Tibial artery (tissue), 4 donors: ENCODE measurements at regions not wholly inside any gene's neighbourhood (a gene's known extent, or its start where the extent isn't known, plus 50 kb on each side); places are given as distances from the start of the nearest gene placed in this dataset.
A peak's percentile ranks its signal among the peaks of the same experiment; 100 is the strongest.

ENCODE experiments used
- DNase-seq, 2 donors: peaks; one replicate each; pipeline ENCODE4 v3.0.0-alpha.2; 2019
- H3K27ac ChIP-seq, 2 donors: fragments of 200-600 bp; sonication (generic) in 1 of 2; 1 replicate in 1 of 2; 2 replicates in 1 of 2; pipeline ENCODE4 v1.5.1; 2018 to 2019; ENCODE audit warnings: mild to moderate bottlenecking in 1 of 2
- H3K27me3 ChIP-seq, 2 donors: fragments of 200-600 bp; sonication (generic) in 1 of 2; one replicate each; pipeline versions ENCODE4 v1.5.1 to v1.6.0; 2016 to 2019
- H3K36me3 ChIP-seq, 3 donors: fragments of 200-600 bp; sonication (generic) in 2 of 3; one replicate each; pipeline ENCODE4 v1.5.1; 2016 to 2019; ENCODE audit warnings: mild to moderate bottlenecking in 2 of 3
- H3K4me1 ChIP-seq, 4 donors: fragments of 200-600 bp; sonication (generic) in 2 of 4; 1 replicate in 3 of 4; 2 replicates in 1 of 4; pipeline ENCODE4 v1.5.1; 2016 to 2019
- H3K4me3 ChIP-seq, 2 donors: fragments of 200-600 bp; sonication (generic) in 1 of 2; 1 replicate in 1 of 2; 2 replicates in 1 of 2; pipeline ENCODE4 v1.5.1; 2018 to 2019; ENCODE audit warnings: mild to moderate bottlenecking in 2 of 2
- H3K9me3 ChIP-seq, 3 donors: fragments of 200-600 bp; sonication (generic) in 1 of 3; one replicate each; pipeline ENCODE4 v1.5.1; 2016 to 2019
- intact Hi-C: fragments of 100-400 bp; cut with DNase I; formaldehyde crosslinking; loops from one replicate; pipeline ENCODE4 v1.15.0; 2023; ENCODE audit warnings: low total_unique reads
- TF ChIP-seq, protein P1 (sequence below), 2 experiments: fragments of 200-600 bp in 1 of 2; fragments of 450-650 bp in 1 of 2; IDR thresholded peaks; one replicate each; pipeline ENCODE4 v1.5.1; 2017 to 2019; ENCODE audit warnings: antibody characterized with exemption in 2 of 2, mild to moderate bottlenecking in 1 of 2, moderate library complexity in 1 of 2

GRCh38 chr12:65640489-65640901, 183.8 kb upstream of the HMGA2 start:
- DNase-seq: peak in 1 of 2 donors; percentile 66
- intact Hi-C loops: no loop called here

DNA sequence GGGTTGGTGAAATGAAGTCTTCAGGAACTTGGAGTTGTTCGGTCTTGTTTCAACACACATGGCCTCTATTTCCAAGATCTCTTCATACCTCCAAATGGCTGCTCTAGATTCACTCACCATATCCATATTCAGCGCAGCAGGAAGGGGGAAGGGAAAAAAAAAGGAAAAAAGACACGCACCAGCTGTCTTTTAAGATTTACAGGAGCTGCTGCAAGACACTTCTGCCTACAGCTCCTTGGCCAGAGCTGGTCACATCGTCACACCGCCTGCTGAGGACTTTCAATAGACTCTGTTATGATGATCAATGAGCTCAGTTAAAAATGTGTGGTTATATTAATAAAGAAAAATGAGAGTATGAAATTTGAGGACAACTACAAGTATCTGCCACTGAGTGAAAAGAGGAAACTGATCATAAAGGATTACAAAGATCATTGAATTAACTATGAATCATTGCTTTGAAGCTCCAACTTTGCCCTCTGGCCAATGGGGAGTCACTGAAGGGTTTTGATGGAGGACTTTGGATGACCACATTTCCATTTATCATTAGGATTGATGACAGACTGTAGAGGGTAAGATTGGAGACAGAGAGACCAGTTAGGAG, 182.1 kb upstream of the HMGA2 start:
- H3K4me1 ChIP-seq: no peaks in the 10 kb centered on the region
- H3K36me3 ChIP-seq: no peaks in the 10 kb centered on the region
- H3K27ac ChIP-seq: no peak overlapping the region
- intact Hi-C loops: no loop called here
- H3K4me3 ChIP-seq: no peak overlapping the region
- DNase-seq: no peak
- TF ChIP-seq, protein P1, sequence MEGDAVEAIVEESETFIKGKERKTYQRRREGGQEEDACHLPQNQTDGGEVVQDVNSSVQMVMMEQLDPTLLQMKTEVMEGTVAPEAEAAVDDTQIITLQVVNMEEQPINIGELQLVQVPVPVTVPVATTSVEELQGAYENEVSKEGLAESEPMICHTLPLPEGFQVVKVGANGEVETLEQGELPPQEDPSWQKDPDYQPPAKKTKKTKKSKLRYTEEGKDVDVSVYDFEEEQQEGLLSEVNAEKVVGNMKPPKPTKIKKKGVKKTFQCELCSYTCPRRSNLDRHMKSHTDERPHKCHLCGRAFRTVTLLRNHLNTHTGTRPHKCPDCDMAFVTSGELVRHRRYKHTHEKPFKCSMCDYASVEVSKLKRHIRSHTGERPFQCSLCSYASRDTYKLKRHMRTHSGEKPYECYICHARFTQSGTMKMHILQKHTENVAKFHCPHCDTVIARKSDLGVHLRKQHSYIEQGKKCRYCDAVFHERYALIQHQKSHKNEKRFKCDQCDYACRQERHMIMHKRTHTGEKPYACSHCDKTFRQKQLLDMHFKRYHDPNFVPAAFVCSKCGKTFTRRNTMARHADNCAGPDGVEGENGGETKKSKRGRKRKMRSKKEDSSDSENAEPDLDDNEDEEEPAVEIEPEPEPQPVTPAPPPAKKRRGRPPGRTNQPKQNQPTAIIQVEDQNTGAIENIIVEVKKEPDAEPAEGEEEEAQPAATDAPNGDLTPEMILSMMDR (IDR thresholded peaks at IDR 0.05): no peak
- H3K9me3 ChIP-seq: no peaks in the 10 kb centered on the region
- no peaks in the 10 kb centered on the region for H3K27me3 ChIP-seq

More at GRCh38 chr12:65640489-65640901, 183.8 kb upstream of the HMGA2 start:
- Histone ChIP-seq H3K4me3 (no peak overlapping the region), H3K27ac (no peak overlapping the region), H3K9me3 (no peaks in the 10 kb centered on the region), H3K27me3 (no peaks in the 10 kb centered on the region), H3K36me3 (no peaks in the 10 kb centered on the region), H3K4me1 (no peaks in the 10 kb centered on the region)
- TF ChIP-seq, protein P1 (IDR thresholded peaks at IDR 0.05): no peak

DNA sequence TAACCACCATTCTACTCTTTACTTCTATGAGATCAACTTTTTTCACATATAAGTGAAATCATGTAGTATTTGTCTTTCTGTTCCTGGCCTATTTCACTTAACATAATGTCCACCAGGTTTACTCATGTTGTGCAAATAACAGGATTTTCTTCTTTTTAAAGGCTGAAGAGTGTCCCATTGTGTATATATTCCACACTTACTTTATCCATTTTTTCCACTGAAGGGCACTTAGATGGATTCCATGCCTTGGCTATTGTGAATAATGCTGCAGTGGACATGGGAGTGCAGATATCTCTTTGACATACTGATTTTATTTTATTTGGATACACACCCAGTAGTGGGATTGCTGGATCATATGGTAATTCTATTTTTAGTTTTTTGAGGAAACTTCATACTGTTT, 181.1 kb upstream of the HMGA2 start:
- Histone ChIP-seq H3K4me1 (no peaks in the 10 kb centered on the region), H3K27me3 (no peaks in the 10 kb centered on the region), H3K27ac (no peak overlapping the region), H3K4me3 (no peak overlapping the region), H3K9me3 (no peaks in the 10 kb centered on the region), H3K36me3 (no peaks in the 10 kb centered on the region)
- intact Hi-C loops: no loop called here
- DNase-seq: no peak
- TF ChIP-seq, protein P1 (IDR thresholded peaks at IDR 0.05): no peak

DNA sequence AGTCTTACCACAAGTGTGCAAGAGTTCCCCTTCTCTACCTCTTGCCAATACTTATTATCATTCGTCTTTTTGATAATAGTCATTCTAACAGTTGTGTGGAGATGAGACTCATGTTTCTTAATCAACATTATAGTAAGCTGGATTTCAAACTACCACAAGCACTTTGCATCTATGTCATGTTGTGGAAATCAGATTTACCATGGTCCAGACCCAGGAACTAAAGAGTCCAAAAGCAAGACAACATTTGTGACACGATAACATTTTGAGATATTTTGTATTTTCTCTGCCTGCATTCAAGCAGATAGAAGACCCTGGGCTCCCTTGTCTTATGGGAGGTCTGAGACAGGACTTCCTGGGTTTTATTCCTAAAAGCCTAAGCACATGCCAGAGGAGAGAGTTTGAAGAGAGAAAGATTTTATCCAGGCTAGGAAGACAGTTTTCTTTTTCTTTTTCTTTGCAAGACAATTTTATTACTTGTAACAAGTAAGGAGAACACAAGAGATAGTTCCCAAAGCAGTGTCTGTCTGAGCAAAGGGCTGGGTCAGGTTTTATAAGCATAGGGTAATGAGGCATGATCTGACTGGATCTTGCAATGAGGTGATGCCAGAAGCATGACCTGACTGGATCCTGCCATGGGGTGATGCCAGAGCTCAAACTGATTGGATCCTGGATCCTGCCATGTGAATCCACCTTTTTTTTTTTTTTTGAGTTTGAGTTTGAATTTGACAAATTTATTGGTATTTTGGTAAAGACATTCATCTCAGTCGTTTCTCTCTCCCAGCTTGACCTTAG, 180.5 kb upstream of the HMGA2 start:
- intact Hi-C loops: no loop called here
- H3K4me3 ChIP-seq: no peak overlapping the region
- no peaks in the 10 kb centered on the region for H3K36me3 ChIP-seq

DNA sequence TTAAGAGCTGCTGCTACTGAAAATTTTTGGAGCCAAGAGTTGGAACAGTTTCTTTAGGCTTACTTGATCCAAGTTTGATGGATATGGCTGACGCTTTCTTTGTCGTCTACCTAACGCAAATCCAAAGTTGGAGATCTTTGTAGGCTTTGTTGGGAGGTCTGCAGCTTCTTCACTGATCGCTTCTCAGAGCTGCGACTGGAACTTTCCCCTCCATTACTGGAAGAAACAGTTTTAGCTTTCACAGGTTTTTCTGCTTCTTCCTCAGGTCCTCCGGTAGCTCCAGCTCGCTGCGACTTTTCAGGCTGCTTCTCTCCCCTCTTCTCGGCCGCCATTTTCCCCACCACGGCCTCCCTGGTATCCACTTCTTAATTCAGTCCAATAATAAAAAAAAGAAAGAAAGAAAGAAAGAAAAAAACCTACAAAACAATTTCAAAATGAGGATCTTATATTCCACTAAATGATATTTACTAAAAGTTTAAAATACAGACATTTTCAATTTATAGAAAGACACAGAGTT, 178.1 kb upstream of the HMGA2 start:
- H3K27ac ChIP-seq: no peak overlapping the region
- H3K4me3 ChIP-seq: no peak overlapping the region
- TF ChIP-seq, protein P1 (IDR thresholded peaks at IDR 0.05): no peak
- intact Hi-C loops: no loop called here
- no peaks in the 10 kb centered on the region for H3K9me3 ChIP-seq
- H3K36me3 ChIP-seq: no peaks in the 10 kb centered on the region
- DNase-seq: no peak
- no peaks in the 10 kb centered on the region for H3K27me3 ChIP-seq
- H3K4me1 ChIP-seq: no peaks in the 10 kb centered on the region

More for the DNA sequence above, 180.5 kb upstream of the HMGA2 start:
- Histone ChIP-seq H3K4me1 (no peaks in the 10 kb centered on the region), H3K27ac (no peak overlapping the region), H3K9me3 (no peaks in the 10 kb centered on the region), H3K27me3 (no peaks in the 10 kb centered on the region)
- TF ChIP-seq, protein P1 (IDR thresholded peaks at IDR 0.05): no peak
- no peak for DNase-seq
